Loucy (cell line): ENCODE measurements at regions not wholly inside any gene's neighbourhood (a gene's known extent, or its start where the extent isn't known, plus 50 kb on each side); places are given as distances from the start of the nearest gene placed in this dataset.

ENCODE experiments used
- H2AFZ ChIP-seq: fragments of 200-600 bp; sonication (generic); 2 replicates; pipeline ENCODE4 v1.6.0; 2016; ENCODE audit warnings: antibody characterized with exemption, mild to moderate bottlenecking, low read length, moderate library complexity
- H3F3A ChIP-seq: fragments of 200-600 bp; 2 replicates; pipeline ENCODE4 v1.6.0; 2016; ENCODE audit warnings: antibody characterized with exemption, low read depth, mild to moderate bottlenecking
- H3K27me3 ChIP-seq: fragments of 200-600 bp; sonication (generic); 2 replicates; pipeline ENCODE4 v1.6.1; 2014; ENCODE audit warnings: low read length, mild to moderate bottlenecking; ENCODE audit not compliant: insufficient read depth, poor library complexity, severe bottlenecking
- H3K36me3 ChIP-seq: fragments of 200-600 bp; sonication (generic); 2 replicates; pipeline ENCODE4 v1.6.1; 2016; ENCODE audit warnings: low read length; ENCODE audit not compliant: insufficient read depth
- H3K4me1 ChIP-seq: fragments of 200-600 bp; sonication (generic); 2 replicates; pipeline ENCODE4 v1.5.1; 2014; ENCODE audit warnings: low read length, mild to moderate bottlenecking; ENCODE audit not compliant: insufficient read depth, poor library complexity, severe bottlenecking
- H3K4me2 ChIP-seq: fragments of 200-600 bp; sonication (generic); 2 replicates; pipeline ENCODE4 v1.6.0; 2014; ENCODE audit warnings: antibody characterized with exemption, low read length, low read depth, mild to moderate bottlenecking; ENCODE audit not compliant: poor library complexity, severe bottlenecking
- H3K4me3 ChIP-seq: fragments of 200-600 bp; sonication (generic); 2 replicates; pipeline ENCODE4 v1.5.1; 2014; ENCODE audit warnings: low read length, mild to moderate bottlenecking, mixed read lengths; ENCODE audit not compliant: poor library complexity, severe bottlenecking
- H3K79me2 ChIP-seq: fragments of 200-600 bp; sonication (generic); 2 replicates; pipeline ENCODE4 v1.6.1; 2014; ENCODE audit warnings: low read length; ENCODE audit not compliant: insufficient read depth
- H3K9ac ChIP-seq: fragments of 200-600 bp; sonication (generic); 2 replicates; pipeline ENCODE4 v1.6.0; 2014; ENCODE audit warnings: mild to moderate bottlenecking, low read depth, low read length, moderate library complexity; ENCODE audit not compliant: poor library complexity, severe bottlenecking
- H3K9me2 ChIP-seq: fragments of 200-600 bp; sonication (generic); replicated peaks from 2 replicates; pipeline ENCODE4 v1.6.1; 2016; ENCODE audit warnings: low read depth, low read length, mixed read lengths
- H3K9me3 ChIP-seq: fragments of 200-600 bp; sonication (generic); 2 replicates; pipeline ENCODE4 v1.6.1; 2014; ENCODE audit warnings: mild to moderate bottlenecking, antibody characterized with exemption, low read length, low read depth; ENCODE audit not compliant: insufficient read depth
- H4K20me1 ChIP-seq: fragments of 200-600 bp; sonication (generic); 2 replicates; pipeline ENCODE4 v1.6.0; 2014; ENCODE audit warnings: antibody characterized with exemption, low read length, mild to moderate bottlenecking; ENCODE audit not compliant: insufficient read depth, poor library complexity, severe bottlenecking
- EZH2phosphoT487 ChIP-seq: fragments of 200-600 bp; IDR thresholded peaks from 2 replicates; pipeline ENCODE4 v1.6.1; 2018; ENCODE audit warnings: antibody characterized with exemption, mild to moderate bottlenecking, moderate library complexity, borderline replicate concordance
- TF ChIP-seq, protein P1 (sequence below): fragments of 200-600 bp; sonication (generic); conservative IDR thresholded peaks from 2 replicates; pipeline ENCODE4 v1.5.1; 2014; ENCODE audit warnings: mild to moderate bottlenecking, antibody characterized with exemption, low read length

DNA sequence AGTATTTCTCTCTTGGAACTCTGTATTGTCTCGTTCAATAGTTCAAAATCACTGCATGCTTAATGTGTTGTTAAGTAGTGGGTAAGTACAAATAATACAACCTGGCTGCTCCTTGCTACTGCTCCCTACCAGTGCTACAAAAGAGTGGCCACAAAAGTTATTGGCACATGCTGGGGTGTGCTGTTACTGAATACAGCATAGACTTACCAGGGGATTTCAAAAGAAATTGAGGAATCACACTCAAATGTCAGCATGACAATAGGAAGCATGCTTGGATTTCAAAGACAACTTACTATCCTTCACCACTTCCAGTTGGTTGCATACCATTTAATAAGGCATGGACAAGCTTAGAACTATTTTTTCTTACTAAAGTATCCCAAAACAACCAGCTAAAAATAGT, 1041.3 kb upstream of the SPRY2 start:
- H3K4me1 ChIP-seq = no peaks in the 10 kb centered on the region
- no peaks in the 10 kb centered on the region for H3K36me3 ChIP-seq

DNA sequence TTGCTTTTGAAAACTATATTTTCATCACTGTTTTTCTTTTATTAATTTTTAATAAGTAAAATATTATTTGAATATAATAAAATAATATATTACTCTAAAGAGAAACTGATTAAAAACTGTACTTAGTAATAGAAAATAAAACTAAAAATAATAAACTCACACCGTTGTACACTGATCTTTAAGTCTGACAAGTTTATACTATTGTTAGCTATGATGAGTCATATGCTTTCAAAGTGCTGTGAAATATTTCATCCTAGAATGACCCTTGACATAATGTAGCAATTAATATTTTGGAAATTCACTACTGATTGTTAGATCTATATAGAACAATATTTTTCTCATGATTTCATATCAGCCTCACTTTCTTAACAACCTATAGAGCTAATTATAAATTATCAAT, 1040.6 kb upstream of the SPRY2 start:
- H4K20me1 ChIP-seq = no peaks in the 10 kb centered on the region
- H3K36me3 ChIP-seq = no peaks in the 10 kb centered on the region
- no peak overlapping the region for H2AFZ ChIP-seq
- no peaks in the 10 kb centered on the region for H3K9me2 ChIP-seq
- no peak overlapping the region for H3K4me3 ChIP-seq
- no peak overlapping the region for H3K9ac ChIP-seq
- no peaks in the 10 kb centered on the region for H3K9me3 ChIP-seq
- no peak for TF ChIP-seq EZH2phosphoT487
- TF ChIP-seq, protein P1, sequence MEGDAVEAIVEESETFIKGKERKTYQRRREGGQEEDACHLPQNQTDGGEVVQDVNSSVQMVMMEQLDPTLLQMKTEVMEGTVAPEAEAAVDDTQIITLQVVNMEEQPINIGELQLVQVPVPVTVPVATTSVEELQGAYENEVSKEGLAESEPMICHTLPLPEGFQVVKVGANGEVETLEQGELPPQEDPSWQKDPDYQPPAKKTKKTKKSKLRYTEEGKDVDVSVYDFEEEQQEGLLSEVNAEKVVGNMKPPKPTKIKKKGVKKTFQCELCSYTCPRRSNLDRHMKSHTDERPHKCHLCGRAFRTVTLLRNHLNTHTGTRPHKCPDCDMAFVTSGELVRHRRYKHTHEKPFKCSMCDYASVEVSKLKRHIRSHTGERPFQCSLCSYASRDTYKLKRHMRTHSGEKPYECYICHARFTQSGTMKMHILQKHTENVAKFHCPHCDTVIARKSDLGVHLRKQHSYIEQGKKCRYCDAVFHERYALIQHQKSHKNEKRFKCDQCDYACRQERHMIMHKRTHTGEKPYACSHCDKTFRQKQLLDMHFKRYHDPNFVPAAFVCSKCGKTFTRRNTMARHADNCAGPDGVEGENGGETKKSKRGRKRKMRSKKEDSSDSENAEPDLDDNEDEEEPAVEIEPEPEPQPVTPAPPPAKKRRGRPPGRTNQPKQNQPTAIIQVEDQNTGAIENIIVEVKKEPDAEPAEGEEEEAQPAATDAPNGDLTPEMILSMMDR = no peak
- no peak overlapping the region for H3K4me2 ChIP-seq
- no peaks in the 10 kb centered on the region for H3K4me1 ChIP-seq
- no peaks in the 10 kb centered on the region for H3K27me3 ChIP-seq
- no peaks in the 10 kb centered on the region for H3F3A ChIP-seq
- H3K79me2 ChIP-seq = no peaks in the 10 kb centered on the region

More for the DNA sequence above, 1041.3 kb upstream of the SPRY2 start:
- no peaks in the 10 kb centered on the region for H3K27me3 ChIP-seq
- H2AFZ ChIP-seq = no peak overlapping the region
- TF ChIP-seq EZH2phosphoT487 = no peak
- TF ChIP-seq, protein P1 = no peak
- no peaks in the 10 kb centered on the region for H3K79me2 ChIP-seq
- no peaks in the 10 kb centered on the region for H3K9me3 ChIP-seq
- no peak overlapping the region for H3K4me3 ChIP-seq
- no peaks in the 10 kb centered on the region for H4K20me1 ChIP-seq
- no peaks in the 10 kb centered on the region for H3K9me2 ChIP-seq
- H3K9ac ChIP-seq = no peak overlapping the region
- H3K4me2 ChIP-seq = no peak overlapping the region
- no peaks in the 10 kb centered on the region for H3F3A ChIP-seq

DNA sequence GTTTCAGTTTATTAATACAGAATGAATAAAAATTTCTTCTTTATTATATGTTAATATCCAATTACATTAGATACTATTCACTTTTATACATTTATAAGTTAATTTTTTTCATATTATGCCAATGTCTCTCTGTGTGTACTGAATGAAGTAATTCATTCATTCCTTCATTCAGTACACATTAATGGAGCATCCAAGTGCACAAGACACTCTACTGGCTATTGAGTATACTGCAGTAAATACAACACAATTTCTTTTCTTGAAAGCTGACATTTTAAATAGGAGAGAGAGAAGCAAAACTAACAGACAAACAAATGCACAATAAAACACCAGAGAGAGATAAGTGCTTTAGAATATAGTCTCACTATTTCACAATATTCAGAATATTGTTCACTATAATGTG, 1038.3 kb upstream of the SPRY2 start:
- Histone ChIP-seq H3K9ac (no peak overlapping the region), H3K9me2 (no peaks in the 10 kb centered on the region), H2AFZ (no peak overlapping the region), H3K4me1 (no peaks in the 10 kb centered on the region), H3F3A (no peaks in the 10 kb centered on the region), H3K36me3 (no peaks in the 10 kb centered on the region), H4K20me1 (no peaks in the 10 kb centered on the region), H3K27me3 (no peaks in the 10 kb centered on the region), H3K4me3 (no peak overlapping the region), H3K4me2 (no peak overlapping the region), H3K79me2 (no peaks in the 10 kb centered on the region), H3K9me3 (no peaks in the 10 kb centered on the region)
- TF ChIP-seq EZH2phosphoT487 = no peak
- TF ChIP-seq, protein P1 = no peak
